GM12873 (cell line): ENCODE measurements at regions not wholly inside any gene's neighbourhood (a gene's known extent, or its start where the extent isn't known, plus 50 kb on each side); places are given as distances from the start of the nearest gene placed in this dataset.

ENCODE experiments used
- CTCF ChIP-seq: IDR thresholded peaks from 2 replicates; pipeline ENCODE4 v1.5.1; 2012; ENCODE audit warnings: low read depth, mild to moderate bottlenecking, moderate library complexity, low read length, control low read depth; ENCODE audit not compliant: insufficient read depth; ENCODE audit errors: missing control alignments

GRCh38 chr22:48873191-48873520, 954.5 kb downstream of the BRD1 start:
- no peak for TF ChIP-seq CTCF

GRCh38 chr22:48872271-48873190, 955.1 kb downstream of the BRD1 start:
- TF ChIP-seq CTCF, result no peak

GRCh38 chr22:48871176-48871840, 956.4 kb downstream of the BRD1 start:
- no peak for TF ChIP-seq CTCF

- TF ChIP-seq CTCF, result no peak
These were observed 957.2 kb downstream of the BRD1 start for GRCh38 chr22:48870436-48870835.

- TF ChIP-seq CTCF, result no peak
These were observed 957.9 kb downstream of the BRD1 start for GRCh38 chr22:48869788-48870187.

- no peak for TF ChIP-seq CTCF
These were observed 958.5 kb downstream of the BRD1 start for GRCh38 chr22:48869161-48869560.

GRCh38 chr22:48868554-48868953, 959.1 kb downstream of the BRD1 start:
- no peak for TF ChIP-seq CTCF
